GM19324 (cell line): ENCODE measurements at regions not wholly inside any gene's neighbourhood (a gene's known extent, or its start where the extent isn't known, plus 50 kb on each side); places are given as distances from the start of the nearest gene placed in this dataset.
"Not testable (repeated sequence)": the region's sequence is repeated elsewhere in the genome, so short reads cannot be mapped to it uniquely, and the experiment has no call there.

ENCODE experiments used
- ATAC-seq: cut with Tn5 transposase; IDR thresholded peaks from one replicate; pipeline ENCODE4 v1.9.1; 2021; ENCODE audit warnings: mild to moderate bottlenecking, moderate library complexity; ENCODE audit not compliant: unreplicated experiment, low FRiP score

DNA sequence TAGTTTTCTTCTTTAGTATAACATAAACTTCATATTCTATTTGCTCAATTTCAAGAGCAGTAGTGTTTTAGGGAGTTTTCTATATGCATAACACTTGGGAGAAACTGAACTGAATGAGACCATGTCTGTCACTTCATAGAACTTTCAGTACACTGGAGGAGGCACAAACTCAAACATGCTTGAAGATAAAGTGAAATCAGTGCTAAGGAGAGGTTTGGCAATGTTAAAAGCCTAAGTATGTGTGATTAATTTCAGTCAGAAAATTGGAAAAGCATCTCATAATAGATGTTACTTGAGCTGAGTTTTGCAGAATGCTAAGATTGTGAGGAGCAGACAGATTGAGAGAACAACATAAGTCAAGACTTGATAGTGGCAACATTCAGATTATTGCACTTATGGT is 411.2 kb upstream of the HS3ST1 start:
- no peak for ATAC-seq

DNA sequence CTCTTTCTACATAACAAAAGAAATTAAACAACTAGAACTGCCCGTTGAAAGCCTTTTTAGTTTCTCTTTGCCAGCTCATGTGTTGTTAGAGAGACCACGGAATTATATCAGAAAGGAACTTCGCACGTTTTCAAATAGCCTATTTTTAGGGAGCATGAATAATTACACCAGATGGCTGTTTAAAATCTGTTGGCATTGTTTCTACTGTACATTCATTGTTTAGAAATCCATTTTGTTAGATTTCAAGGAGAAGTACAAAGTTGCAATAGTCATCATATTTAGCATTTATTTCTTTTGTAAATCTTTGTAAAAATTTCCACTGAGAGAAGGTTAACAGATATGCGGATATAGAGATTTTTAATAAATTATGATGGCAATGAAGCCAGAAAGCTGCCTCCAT is 403.0 kb upstream of the HS3ST1 start:
- ATAC-seq, result no peak

DNA sequence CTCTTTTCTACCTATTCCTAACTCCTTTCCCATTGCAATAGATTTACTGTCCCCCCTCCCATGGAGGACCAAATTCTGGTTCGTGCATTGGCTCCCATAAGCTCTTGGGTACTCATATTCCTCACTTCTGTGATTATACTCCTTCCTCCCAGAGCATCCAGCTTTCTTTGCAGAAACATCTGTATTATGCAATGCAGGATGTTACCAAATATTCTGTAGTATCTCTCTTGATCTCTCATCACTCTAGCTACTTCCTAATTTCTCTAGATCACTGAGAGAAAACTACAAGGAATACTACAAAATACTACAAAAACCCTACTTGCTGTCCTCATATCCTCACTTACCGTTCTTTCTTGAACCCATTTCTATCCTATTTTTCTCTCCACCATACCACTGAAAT is 395.9 kb upstream of the HS3ST1 start:
- ATAC-seq, result no peak

DNA sequence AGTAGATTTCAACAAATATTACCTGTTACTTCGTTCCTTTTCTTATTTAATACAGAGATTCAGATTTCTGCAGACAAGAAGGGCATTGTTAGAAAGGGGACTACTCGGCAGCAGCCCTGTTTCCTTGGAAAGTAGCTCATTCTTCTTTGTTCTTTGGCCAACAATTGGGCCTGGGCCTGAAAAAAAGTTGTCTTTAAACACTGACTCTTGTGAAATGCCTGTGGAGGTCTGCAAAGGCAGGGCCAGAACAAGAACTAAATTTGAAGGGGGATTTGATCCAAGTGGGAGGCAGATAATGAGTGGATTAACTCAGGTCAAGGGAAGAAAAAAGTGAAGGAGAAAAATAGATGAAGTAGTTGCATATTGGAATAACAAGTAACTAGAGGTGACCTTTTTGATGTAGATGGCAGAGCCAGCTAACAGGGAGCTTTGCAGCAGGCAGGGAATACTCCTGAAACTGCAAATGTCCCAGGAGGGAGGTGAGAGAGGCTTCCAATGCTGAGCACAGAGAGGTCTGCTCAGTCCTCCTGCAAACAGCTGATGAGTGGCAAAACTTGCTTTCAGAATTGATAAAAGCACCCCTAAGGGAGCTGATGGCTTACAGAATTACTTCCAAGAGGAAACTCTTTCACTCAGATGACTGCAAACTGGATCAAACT is 393.2 kb upstream of the HS3ST1 start:
- ATAC-seq, result no peak

DNA sequence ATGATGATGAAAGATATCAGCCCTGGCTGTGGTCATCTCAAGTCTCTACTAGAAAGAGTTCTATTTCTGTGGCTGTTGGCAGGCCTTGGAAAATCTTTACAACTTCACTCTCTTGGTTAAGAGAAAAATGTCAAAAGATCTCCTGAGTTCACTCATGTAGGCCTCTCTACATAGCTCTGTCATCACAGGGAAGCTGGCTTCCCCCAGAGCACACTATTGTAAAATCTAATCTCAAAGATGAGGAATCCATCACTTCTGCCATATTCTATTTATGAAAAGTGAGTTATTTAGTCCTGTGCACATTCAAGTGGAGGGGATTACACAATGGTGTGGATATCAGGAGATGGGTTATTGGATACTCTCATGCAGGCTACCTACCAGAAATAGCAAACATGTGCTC is 388.4 kb upstream of the HS3ST1 start:
- no peak for ATAC-seq

DNA sequence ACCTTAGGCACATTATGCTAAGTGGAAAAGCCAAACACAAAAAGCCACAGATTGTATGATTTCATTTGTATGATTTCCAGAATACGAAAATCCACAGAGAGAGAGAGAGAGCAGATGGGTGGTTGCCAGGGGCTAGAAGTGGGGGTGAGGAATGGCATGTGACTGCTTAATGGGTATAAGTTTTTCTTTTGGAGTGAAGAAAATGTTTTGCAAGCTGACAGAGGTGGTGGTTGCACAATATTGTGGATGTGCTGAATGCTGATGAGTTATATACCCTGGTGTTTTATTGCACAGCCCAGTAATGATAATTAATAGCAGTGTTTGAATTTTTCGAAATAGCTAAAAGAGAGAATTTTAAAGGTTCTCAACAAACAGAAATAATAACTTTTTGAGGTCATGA is 386.1 kb upstream of the HS3ST1 start:
- no peak for ATAC-seq

DNA sequence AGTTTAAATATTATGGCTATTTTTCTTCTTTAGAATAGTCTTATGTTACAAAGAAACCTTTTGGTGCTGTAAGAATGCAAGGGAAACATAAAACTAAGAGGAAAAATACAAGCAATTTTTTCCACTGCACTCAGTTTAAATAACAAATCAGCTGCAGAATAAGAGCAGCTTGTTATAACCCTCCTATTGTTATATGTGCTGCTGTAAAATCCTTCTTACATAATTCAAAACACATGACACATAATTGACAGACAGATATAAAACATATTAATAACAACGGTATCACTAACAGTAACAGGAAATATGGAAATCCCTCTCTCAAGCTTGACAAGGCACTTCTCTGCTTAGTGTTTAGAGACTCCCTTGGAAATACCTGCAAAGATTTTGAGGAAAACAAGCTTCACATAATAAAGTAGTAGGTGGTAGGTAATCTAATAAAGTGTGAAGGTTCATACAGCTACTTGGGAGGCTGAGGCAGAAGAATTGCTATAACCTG is 385.3 kb upstream of the HS3ST1 start:
- ATAC-seq, result no peak

DNA sequence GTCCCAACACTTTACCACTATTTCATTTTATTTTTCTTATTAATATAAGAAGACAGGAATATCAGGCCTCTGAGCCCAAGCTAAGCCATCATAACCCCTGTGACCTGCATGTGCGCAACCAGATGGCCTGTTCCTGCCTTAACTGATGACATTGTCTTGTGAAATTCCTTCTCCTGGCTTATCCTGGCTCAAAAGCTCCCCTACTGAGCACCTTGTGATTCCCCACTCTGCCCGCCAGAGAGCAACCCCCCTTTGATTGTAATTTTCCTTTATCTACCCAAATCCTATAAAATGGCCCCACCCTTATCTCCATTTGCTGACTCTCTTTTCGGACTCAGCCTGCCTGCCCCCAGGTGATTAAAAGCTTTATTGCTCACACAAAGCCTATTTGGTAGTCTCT is 382.8 kb upstream of the HS3ST1 start:
- ATAC-seq, result not testable (repeated sequence)

DNA sequence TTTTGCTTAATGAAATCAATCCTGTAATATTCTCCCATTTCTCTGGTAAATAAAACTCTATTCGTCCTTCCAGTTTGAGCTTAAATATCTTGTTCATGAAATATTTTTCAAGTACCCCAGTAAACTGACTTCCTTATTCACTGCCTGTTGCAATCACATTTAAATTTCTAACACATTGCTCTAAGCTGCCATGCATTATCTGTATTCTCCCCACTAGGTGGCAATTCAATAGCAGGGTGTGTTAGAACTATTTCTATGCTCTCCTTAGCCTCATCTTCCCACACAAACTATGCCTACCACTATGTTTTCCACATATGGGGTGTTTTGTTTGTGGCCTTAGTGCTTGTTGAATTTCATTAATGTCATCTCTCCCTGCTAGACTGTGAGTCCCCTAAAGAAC is 377.1 kb upstream of the HS3ST1 start:
- ATAC-seq, result no peak

DNA sequence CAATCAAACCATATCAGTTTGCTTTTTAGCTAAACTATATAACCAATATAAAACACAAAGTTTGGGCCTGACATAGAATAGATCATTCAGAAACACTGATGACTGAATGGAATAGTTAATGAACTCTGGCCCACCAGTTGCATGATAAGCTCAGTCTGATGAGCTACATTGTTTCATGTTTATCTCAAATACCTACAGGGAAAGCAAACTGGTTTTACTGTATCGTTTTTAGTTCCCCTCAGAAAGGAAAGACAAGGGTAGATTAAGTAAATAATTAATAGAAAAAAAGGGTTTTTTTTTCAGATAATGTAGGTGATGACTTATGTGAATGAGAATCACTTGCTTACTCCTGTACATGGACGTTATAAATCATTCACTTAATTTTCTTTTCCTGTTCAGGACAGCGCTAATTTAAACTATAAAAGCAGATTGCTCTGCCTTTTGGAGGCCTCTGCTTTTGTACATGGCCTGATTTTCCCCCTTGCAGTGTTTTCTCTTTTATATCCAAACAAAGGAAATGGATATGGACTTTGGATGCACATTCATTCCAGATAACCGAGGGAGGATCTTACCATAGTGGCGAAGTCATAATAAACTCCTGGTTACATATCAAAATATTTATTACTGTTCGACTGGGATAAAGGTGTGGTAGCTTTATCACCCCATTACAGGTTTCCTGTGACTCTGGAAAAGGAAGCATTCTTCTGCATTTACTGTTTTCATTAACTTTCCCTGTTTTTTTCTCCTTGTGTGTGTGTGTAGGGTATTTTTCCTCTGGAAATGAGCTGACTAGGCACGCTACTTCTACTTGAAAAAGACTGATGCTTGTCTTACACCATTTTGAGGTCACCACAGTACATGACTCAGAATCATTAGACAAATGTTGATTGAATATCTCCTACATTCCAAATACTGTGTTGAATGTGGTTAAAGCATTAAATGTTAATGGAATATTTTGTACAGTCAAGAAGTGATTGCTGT is 373.1 kb upstream of the HS3ST1 start:
- peak; percentile 76 for ATAC-seq

DNA sequence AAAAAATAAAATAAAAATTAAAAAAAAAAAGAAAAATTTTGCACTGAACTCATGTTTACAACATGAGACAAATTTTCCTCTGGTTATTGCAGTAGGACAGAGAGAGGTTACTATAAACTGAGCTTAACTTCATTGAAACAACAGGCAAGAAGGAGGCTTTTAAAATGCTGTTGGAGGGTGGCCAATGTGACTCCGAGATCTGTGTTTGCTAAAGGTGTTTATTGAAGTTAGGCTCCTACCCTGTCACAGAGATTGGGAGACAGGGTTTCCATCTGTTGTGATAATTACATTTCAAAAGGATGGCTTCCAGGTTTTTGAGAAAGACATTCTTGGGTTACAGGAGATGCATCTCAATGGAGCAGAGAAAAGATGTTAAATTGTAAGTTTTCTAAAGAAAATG is 370.5 kb upstream of the HS3ST1 start:
- ATAC-seq, result no peak

DNA sequence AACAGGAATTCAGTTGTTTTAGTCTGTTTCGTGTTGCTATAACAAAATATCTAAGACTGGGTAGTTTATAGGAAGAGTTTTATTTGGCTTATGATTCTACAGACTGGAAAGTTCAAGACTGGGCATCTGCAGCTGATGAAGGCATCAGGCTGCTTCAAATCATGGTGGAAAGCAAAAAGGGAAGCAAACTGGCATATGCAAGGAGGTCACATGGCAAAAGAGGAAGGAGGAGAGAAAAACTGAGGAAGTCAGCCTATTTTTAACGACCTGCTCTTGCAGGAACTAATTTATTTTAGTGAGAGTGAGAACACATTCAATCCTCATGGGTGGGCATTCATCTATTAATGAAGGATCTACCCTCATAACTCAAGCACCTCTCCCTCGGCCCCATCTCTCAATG is 363.1 kb upstream of the HS3ST1 start:
- ATAC-seq, result no peak

DNA sequence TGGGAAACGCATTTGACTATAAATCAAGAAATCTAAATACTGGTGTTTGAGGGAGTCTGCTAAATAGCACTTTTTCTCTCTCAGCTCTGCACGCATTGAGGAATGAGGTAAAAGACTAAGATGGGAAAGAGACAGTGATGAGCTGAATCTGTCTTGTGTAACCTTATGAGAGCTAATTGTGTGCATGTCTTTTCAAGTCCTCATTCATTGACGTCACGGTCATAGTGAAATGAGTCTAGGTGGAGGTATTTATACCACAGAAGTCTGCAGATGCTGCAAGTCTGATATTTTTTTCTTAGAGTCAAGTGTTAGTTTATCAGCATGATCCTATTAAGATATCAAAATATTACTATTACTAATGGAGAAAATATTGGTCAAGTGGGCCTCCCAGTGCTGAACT is 361.5 kb upstream of the HS3ST1 start:
- ATAC-seq, result no peak

DNA sequence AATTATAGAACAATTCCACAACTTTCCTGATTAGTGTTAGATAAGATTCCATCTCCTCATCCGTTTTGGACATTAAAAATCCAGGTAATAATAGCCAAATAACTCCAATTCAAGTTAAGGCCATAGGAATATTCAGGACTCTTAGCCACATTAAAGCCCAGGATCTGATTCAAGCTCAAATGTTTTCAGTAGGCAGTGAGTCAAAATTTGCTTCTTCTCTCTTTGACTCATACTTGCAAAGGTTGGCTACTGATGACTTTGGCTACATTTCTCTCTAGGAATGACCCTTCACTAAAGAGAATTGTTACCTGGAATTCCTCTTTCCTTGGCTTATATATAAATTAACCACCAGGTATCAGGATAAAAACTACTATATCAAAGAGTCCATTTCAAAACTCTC is 354.9 kb upstream of the HS3ST1 start:
- no peak for ATAC-seq

DNA sequence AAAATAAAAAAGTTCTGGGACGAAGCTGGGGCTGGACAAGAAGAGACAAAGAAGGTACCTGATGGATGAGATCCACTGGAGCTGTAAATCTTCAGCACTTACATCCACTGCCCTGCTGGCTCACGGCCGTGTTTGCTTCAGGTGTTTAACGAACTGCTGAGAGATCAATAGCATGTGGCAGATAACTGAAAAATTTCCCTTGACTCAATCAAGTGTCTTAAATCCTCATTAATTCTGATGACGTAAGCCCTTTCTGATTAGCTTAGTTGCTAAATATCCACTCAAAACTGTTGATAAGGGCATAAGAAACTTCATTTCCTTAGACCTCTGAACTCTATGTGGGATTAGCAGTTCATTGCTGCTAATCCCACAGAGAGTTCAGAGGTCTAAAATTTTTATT is 354.2 kb upstream of the HS3ST1 start:
- ATAC-seq, result no peak

DNA sequence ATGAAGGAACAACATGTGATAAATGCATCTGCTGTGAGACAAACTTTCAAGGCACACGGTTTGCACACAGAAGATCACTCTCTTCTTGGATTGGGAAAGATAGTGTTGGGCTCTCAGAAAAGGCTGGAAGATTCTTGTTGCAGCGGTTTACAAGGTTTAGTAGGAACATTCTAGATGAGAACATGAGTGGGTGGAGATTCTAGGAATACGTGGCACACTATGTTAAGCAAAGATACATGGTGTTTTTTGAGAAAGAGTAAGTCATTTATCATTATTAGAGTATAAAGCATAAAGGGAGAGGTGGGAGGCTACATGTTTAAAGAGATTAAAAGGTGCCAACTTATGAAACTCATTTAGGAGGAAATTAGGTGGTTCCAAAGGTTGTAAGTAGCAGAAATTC is 348.8 kb upstream of the HS3ST1 start:
- ATAC-seq, result no peak

DNA sequence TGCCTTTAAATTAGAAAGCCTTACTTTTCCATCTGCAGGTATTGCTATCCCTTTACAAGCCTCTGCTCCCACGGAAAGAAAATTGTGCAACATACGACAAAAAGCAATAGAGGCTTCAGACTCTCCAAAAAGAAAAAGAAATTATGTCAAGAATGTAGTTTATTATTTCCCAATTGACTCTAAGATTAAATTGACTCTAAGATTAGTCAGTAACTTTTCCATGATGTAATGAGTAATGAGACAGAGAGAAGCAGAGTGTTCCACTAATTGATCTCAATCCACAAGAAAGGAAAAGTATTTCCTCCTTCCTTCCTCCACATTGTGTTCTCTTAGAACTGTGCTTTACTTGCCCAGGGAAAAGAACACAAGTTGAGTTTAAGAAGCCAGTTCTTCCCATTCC is 345.7 kb upstream of the HS3ST1 start:
- no peak for ATAC-seq

DNA sequence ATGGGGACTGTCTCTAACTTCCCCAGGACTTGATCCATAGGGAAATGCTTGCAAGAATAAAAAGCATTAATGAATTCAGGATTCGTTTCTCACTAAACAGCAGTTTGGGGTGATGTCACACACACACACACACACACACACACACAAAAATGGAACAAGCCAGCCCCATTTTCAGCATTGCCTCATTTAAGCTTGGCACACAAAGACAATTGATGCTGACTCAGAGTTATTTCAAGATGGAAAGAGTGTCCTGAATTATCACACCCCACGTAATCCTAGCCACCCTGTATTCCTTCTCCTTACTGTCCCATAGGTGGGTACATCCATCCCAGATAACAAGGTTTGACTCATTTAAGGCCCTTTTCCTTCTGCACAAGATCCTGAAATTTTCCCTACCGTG is 345.1 kb upstream of the HS3ST1 start:
- ATAC-seq, result no peak

DNA sequence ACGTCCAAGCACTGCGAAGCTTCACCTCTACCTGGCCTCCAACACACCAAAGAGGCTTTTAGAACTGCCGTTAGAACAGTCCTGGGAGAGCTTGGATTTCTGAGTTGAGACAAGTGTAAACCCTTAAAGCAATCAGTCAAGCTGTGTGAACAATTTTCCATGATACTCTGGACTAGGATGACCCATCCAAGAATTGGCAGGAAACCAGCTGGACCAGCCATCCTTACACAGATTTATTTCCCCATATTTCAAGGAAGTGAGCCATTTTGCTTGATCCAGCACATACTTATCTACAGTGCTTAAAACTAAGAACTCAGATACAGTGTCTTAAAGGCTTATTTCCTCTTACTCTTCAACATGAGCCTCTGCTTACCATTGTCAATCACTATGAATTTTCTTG is 340.7 kb upstream of the HS3ST1 start:
- no peak for ATAC-seq

DNA sequence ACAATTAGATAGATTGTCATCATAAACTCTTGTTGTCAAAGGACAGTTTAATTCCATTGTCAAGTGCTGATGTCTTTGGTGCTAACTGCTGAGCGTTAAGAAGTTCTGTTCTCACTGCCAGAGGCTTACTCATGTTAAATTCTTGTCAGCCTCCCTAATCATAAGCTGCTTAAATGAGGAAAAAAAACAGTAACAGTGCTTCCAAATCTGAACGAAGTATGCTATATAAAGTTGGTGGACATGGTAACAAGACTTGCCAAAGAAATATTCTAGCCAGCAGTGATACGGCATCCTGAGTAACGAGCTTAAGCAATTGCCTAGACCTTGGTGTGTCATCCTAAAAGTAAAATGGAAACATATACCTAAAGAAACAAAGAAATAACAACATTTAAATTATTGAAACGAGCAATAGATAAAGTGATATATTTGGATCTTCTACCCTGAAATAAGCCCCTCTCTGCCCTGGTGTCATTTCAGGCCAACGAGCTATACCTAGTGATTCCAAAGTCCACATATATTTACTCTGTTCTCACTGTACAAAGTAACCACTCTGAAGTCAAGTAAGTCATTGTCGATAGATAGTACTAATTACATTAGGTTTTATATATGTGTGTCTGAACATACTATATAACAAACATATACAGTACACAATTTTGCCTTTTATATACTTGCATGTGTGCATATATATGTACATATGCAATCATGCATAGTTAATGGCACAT is 339.7 kb upstream of the HS3ST1 start:
- ATAC-seq, result no peak

DNA sequence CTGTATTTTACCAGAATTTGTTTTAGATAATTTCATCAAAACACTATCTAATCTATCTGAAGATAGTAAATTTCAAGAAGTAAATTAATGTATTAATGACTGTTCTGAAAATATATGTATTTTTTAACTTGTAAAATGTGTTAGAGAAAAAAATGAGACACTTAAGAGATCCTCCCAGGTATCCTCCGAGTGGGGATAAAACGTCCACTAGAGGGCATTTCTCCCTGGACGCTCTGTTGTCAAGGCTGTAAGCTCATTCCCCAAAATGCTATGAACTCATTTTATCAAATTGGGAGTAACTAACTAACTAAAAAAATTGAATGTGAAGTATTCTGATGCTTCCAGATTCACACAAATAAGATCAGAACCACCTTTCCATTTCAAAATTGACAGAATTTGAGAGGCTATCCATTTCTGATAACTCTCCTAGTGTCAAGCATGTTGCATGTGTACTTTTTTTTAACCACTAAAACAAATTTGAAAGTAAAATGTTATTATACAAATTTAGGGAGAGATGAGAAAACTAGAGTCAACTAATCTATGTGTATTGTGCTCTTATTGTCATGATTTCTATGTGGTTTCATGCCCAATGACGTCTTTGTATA is 337.3 kb upstream of the HS3ST1 start:
- peak; percentile 69 for ATAC-seq
